AG08396 (cell line): ENCODE measurements at regions not wholly inside any gene's neighbourhood (a gene's known extent, or its start where the extent isn't known, plus 50 kb on each side); places are given as distances from the start of the nearest gene placed in this dataset.

ENCODE experiments used
- DNase-seq: peaks from one replicate; pipeline ENCODE4 v3.0.0; 2012; ENCODE audit warnings: low spot score, mixed read lengths

GRCh38 chr1:219521325-219521724 is 91.6 kb downstream of the ZC3H11B start:
- DNase-seq: no peak

GRCh38 chr1:219520241-219520640 is 92.7 kb downstream of the ZC3H11B start:
- DNase-seq: no peak

- DNase-seq: no peak
These were observed 94.0 kb downstream of the ZC3H11B start for GRCh38 chr1:219518907-219519248.

GRCh38 chr1:219518168-219518906 is 94.6 kb downstream of the ZC3H11B start:
- no peak for DNase-seq

- DNase-seq: no peak
These were observed 95.9 kb downstream of the ZC3H11B start for GRCh38 chr1:219517031-219517430.

- DNase-seq: no peak
These were observed 98.2 kb downstream of the ZC3H11B start for GRCh38 chr1:219514728-219515127.

GRCh38 chr1:219507437-219507836 is 105.5 kb downstream of the ZC3H11B start:
- DNase-seq: no peak

GRCh38 chr1:219506936-219507335 is 106.0 kb downstream of the ZC3H11B start:
- DNase-seq: no peak

GRCh38 chr1:219506473-219506899 is 106.4 kb downstream of the ZC3H11B start:
- DNase-seq: no peak

GRCh38 chr1:219505886-219506285 is 107.0 kb downstream of the ZC3H11B start:
- DNase-seq: no peak

- no peak for DNase-seq
These were observed 109.3 kb downstream of the ZC3H11B start for GRCh38 chr1:219503604-219504003.

- DNase-seq: no peak
These were observed 112.5 kb downstream of the ZC3H11B start for GRCh38 chr1:219500327-219500897.

GRCh38 chr1:219498666-219499065 is 114.2 kb downstream of the ZC3H11B start:
- no peak for DNase-seq

- DNase-seq: no peak
These were observed 117.0 kb downstream of the ZC3H11B start for GRCh38 chr1:219495737-219496408.

- no peak for DNase-seq
These were observed 120.2 kb downstream of the ZC3H11B start for GRCh38 chr1:219492717-219493116.

- DNase-seq: no peak
These were observed 122.3 kb downstream of the ZC3H11B start for GRCh38 chr1:219490566-219490965.

GRCh38 chr1:219489636-219490035 is 123.3 kb downstream of the ZC3H11B start:
- DNase-seq: no peak

GRCh38 chr1:219488275-219488674 is 124.6 kb downstream of the ZC3H11B start:
- DNase-seq: no peak

GRCh38 chr1:219483530-219483929 is 129.4 kb downstream of the ZC3H11B start:
- no peak for DNase-seq

GRCh38 chr1:219480011-219480410 is 132.9 kb downstream of the ZC3H11B start:
- no peak for DNase-seq

GRCh38 chr1:219478811-219479210 is 134.1 kb downstream of the ZC3H11B start:
- DNase-seq: no peak

- DNase-seq: no peak
These were observed 135.0 kb downstream of the ZC3H11B start for GRCh38 chr1:219477861-219478260.

GRCh38 chr1:219476716-219477115 is 136.2 kb downstream of the ZC3H11B start:
- DNase-seq: no peak
